ENCODE measurements at regions not wholly inside any gene's neighbourhood (a gene's known extent, or its start where the extent isn't known, plus 50 kb on each side); places are given as distances from the start of the nearest gene placed in this dataset.

DNA sequence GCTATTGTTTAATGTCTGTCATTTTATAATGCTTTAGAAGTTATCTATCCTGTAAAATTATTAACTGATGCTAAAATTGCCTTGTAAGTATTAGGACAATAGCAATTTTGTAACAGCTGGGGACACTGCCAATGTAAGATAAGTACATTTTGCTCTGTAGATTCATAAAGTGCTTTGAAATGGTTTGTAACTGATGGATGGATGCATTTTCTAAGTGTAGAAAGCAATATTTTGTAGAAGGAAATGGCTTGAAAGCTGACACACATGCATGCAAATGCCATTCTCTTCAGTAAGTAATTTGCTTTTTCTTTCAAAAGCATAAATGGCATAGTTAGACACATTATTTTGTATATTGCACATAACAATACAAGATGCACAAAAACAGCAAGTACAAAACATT, 129.8 kb downstream of the FOXG1 start:
- Histone ChIP-seq H3K4me1 (no peaks in the 10 kb centered on the region), H3K36me3 (ENCODE audit: insufficient read depth in 1 of 2, low read depth in 1 of 2) (no peaks in the 10 kb centered on the region), H3K27ac (no peak overlapping the region), H3K4me3 (no peak overlapping the region), H3K9me3 (no peaks in the 10 kb centered on the region), H3K27me3 (ENCODE audit: insufficient read depth in 3 of 3, low read length in 2 of 3) (no peaks in the 10 kb centered on the region)
- ATAC-seq (no peak), DNase-seq (no peak)
- intact Hi-C loops (cut with DNase I): no loop called here
- TF ChIP-seq, protein P1, sequence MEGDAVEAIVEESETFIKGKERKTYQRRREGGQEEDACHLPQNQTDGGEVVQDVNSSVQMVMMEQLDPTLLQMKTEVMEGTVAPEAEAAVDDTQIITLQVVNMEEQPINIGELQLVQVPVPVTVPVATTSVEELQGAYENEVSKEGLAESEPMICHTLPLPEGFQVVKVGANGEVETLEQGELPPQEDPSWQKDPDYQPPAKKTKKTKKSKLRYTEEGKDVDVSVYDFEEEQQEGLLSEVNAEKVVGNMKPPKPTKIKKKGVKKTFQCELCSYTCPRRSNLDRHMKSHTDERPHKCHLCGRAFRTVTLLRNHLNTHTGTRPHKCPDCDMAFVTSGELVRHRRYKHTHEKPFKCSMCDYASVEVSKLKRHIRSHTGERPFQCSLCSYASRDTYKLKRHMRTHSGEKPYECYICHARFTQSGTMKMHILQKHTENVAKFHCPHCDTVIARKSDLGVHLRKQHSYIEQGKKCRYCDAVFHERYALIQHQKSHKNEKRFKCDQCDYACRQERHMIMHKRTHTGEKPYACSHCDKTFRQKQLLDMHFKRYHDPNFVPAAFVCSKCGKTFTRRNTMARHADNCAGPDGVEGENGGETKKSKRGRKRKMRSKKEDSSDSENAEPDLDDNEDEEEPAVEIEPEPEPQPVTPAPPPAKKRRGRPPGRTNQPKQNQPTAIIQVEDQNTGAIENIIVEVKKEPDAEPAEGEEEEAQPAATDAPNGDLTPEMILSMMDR (IDR thresholded peaks at IDR 0.05): no peak

DNA sequence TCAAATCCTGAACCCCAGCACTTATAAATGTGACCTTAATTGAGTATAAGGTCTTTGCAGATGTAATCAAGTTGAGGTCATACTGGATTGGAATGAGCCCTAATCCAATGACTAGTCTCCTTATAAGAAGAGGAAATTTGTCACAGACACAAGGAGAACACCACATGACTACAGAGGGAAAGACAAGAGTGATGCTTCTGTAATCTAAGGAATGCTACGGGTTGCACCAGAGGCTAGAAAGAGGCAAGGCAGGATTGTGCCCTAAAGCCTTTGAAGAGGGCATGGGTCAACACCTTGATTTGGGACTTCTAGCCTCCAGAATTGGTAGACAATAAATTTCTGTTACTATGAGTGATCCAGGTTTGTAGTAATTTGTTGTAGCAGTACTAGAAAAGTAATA, 135.0 kb downstream of the FOXG1 start:
- intact Hi-C loops (cut with DNase I): no loop called here
- H3K36me3 ChIP-seq (ENCODE audit: insufficient read depth in 1 of 2, low read depth in 1 of 2): no peaks in the 10 kb centered on the region
- no peak overlapping the region for H3K4me3 ChIP-seq
- H3K27me3 ChIP-seq (ENCODE audit: insufficient read depth in 3 of 3, low read length in 2 of 3): no peaks in the 10 kb centered on the region
- H3K4me1 ChIP-seq: no peaks in the 10 kb centered on the region
- 50 to 62% (median 58%) methylated on average over 1 of the region's 1 CpG for WGBS, 3 donors
- H3K27ac ChIP-seq: no peak overlapping the region
- ATAC-seq (no peak), DNase-seq (no peak)
- TF ChIP-seq, protein P1 (IDR thresholded peaks at IDR 0.05): no peak
- H3K9me3 ChIP-seq: no peaks in the 10 kb centered on the region

DNA sequence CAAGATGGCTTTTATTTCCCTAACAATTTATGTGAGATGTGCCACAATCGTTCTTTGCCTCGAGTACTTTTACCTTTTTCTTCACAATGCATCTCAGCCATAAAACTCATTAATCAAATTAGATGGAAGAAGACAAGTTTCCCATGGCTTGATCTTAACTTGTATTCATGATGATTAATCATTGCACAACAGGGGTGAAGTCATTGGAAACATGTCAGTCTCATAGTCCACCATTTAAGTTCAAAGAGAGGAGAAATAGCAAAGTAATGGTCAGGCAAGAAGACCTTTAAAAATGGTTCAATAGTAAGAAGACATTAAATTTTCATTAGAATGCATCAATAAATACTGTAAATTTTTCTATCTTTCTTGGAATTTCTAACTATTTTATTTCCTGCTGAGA, 136.3 kb downstream of the FOXG1 start:
- TF ChIP-seq, protein P1 (IDR thresholded peaks at IDR 0.05): no peak
- Histone ChIP-seq H3K9me3 (no peaks in the 10 kb centered on the region), H3K27ac (no peak overlapping the region), H3K36me3 (ENCODE audit: insufficient read depth in 1 of 2, low read depth in 1 of 2) (no peaks in the 10 kb centered on the region), H3K4me3 (no peak overlapping the region), H3K27me3 (ENCODE audit: insufficient read depth in 3 of 3, low read length in 2 of 3) (no peaks in the 10 kb centered on the region), H3K4me1 (no peaks in the 10 kb centered on the region)
- DNase-seq (no peak), ATAC-seq (no peak)
- intact Hi-C loops (cut with DNase I): no loop called here
- WGBS, 3 donors: 69 to 80% (median 76%) methylated on average over 2 of the region's 2 CpGs

DNA sequence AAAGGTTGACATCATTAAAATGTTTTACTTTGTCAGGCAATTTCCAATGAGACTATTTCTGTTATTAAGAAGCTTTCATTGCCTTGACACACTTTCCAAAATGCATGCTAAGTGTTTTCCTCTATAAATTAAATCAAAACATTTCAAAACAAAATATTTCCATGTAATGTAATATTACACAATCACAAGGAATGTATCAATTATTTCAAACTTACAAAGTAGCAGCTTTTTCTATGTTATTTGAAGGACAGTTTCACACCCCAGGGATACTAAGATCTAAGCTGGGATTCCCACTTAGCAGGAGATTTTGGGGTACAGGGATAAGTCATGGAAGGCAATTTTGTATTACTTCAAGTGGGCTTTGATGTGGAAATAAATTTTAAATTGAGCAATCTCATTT, 144.9 kb downstream of the FOXG1 start:
- intact Hi-C loops (cut with DNase I): no loop called here
- TF ChIP-seq, protein P1 (IDR thresholded peaks at IDR 0.05): no peak
- H3K36me3 ChIP-seq (ENCODE audit: insufficient read depth in 1 of 2, low read depth in 1 of 2): no peaks in the 10 kb centered on the region
- DNase-seq (no peak), ATAC-seq (no peak)
- no peaks in the 10 kb centered on the region for H3K9me3 ChIP-seq
- H3K27me3 ChIP-seq (ENCODE audit: insufficient read depth in 3 of 3, low read length in 2 of 3): no peaks in the 10 kb centered on the region
- no peak overlapping the region for H3K27ac ChIP-seq
- H3K4me1 ChIP-seq: no peaks in the 10 kb centered on the region
- H3K4me3 ChIP-seq: no peak overlapping the region

DNA sequence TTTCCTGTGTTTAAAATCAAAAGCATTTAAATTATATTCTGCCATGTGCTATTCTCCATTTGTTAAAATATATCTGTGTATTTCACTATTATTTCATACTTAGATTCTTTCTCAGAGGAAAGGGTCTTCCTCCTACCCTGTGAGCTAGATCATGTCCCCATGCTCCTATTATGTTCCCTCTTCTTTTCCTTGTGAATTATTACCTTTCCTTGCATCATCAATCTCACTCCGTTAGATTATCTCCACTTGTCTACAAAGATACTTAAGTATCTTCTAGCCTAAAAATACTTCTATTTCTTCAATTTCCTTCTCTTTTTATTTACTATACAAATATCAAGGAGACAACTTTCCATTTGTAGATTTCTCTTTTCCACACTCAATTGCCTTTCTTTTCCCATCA, 146.5 kb downstream of the FOXG1 start:
- 81 to 86% (median 83%) methylated on average over 1 of the region's 1 CpG for WGBS, 3 donors
- H3K27me3 ChIP-seq (ENCODE audit: insufficient read depth in 3 of 3, low read length in 2 of 3): no peaks in the 10 kb centered on the region
- H3K4me3 ChIP-seq: no peak overlapping the region
- H3K9me3 ChIP-seq: no peaks in the 10 kb centered on the region
- intact Hi-C loops (cut with DNase I): no loop called here
- H3K27ac ChIP-seq: no peak overlapping the region
- DNase-seq (no peak), ATAC-seq (no peak)
- TF ChIP-seq, protein P1 (IDR thresholded peaks at IDR 0.05): no peak
- no peaks in the 10 kb centered on the region for H3K36me3 ChIP-seq (ENCODE audit: insufficient read depth in 1 of 2, low read depth in 1 of 2)
- no peaks in the 10 kb centered on the region for H3K4me1 ChIP-seq

Measured in psoas muscle (tissue), 7 donors.